ENCODE measurements at regions not wholly inside any gene's neighbourhood (a gene's known extent, or its start where the extent isn't known, plus 50 kb on each side); places are given as distances from the start of the nearest gene placed in this dataset.

- CTCF ChIA-PET: no interaction called here
- no peak for DNase-seq
- H3K27me3 Mint-ChIP-seq: no peaks in the 10 kb centered on the region
Observed at GRCh38 chr2:238694922-238695321, 153.0 kb upstream of the TWIST2 start.

GRCh38 chr2:238695538-238695937 lies 152.3 kb upstream of the TWIST2 start:
- Histone ChIP-seq H3K4me3 (ENCODE audit: control extremely low read depth in 1 of 5, extremely low read depth in 1 of 5, insufficient read depth in 1 of 5, low read depth in 2 of 5, low read length in 4 of 5) (no peak overlapping the region), H3K79me2 (ENCODE audit: control insufficient read depth, insufficient read depth, low read length) (no peaks in the 10 kb centered on the region), H3K9me3 (ENCODE audit: control extremely low read depth in 1 of 3, control insufficient read depth in 2 of 3, insufficient read depth in 1 of 3, low read length in 2 of 3) (no peaks in the 10 kb centered on the region), H3K4me1 (ENCODE audit: control insufficient read depth in 2 of 2, insufficient read depth in 2 of 2, low read length in 2 of 2) (no peaks in the 10 kb centered on the region), H4K20me1 (ENCODE audit: control insufficient read depth, insufficient read depth, low read length, poor library complexity, severe bottlenecking) (no peaks in the 10 kb centered on the region), H3K9ac (ENCODE audit: low read length) (no peak overlapping the region), H3K27me3 (replicated peaks in 1 of 4; ENCODE audit: control extremely low read depth in 1 of 4, control insufficient read depth in 3 of 4, insufficient read depth in 4 of 4, low read length in 3 of 4) (no peaks in the 10 kb centered on the region), H2AFZ (ENCODE audit: insufficient read depth, low read depth, low read length, poor library complexity, severe bottlenecking) (no peak overlapping the region), H3K36me3 (replicated peaks in 1 of 2; ENCODE audit: control extremely low read depth in 1 of 2, control insufficient read depth in 1 of 2, extremely low read depth in 1 of 2, insufficient read depth in 2 of 2, low read length in 1 of 2) (no peaks in the 10 kb centered on the region), H3K4me2 (replicated peaks; ENCODE audit: low read depth, low read length, poor library complexity, severe bottlenecking) (no peak overlapping the region), H3K27ac (ENCODE audit: low read length in 2 of 2) (no peak overlapping the region)
- ChIA-PET CTCF (no interaction called here), POLR2A (no interaction called here)
- Mint-ChIP-seq H3K27ac (no peak overlapping the region), H3K4me3 (no peak overlapping the region), H3K4me1 (no peaks in the 10 kb centered on the region), H3K27me3 (no peaks in the 10 kb centered on the region), H3K9me3 (ENCODE audit: insufficient read depth) (no peaks in the 10 kb centered on the region)
- ATAC-seq (ENCODE audit: low read depth) (no peak), DNase-seq (no peak)
- TF ChIP-seq EZH2 (IDR thresholded peaks at IDR 0.05; ENCODE audit: borderline replicate concordance, insufficient read depth, low read depth, low read length, poor library complexity, severe bottlenecking) (no peak), CTCF (IDR thresholded peaks at IDR 0.05) (no peak)
- intact Hi-C loops (cut with micrococcal nuclease): no loop called here
- 100% methylated on average over 2 of the region's 4 CpGs for WGBS (ENCODE audit: insufficient coverage)

More at GRCh38 chr2:238694922-238695321, 153.0 kb upstream of the TWIST2 start:
- H3K4me3 Mint-ChIP-seq: no peak overlapping the region
- Histone ChIP-seq H4K20me1 (ENCODE audit: control insufficient read depth, insufficient read depth, low read length, poor library complexity, severe bottlenecking) (no peaks in the 10 kb centered on the region), H3K4me1 (ENCODE audit: control insufficient read depth in 2 of 2, insufficient read depth in 2 of 2, low read length in 2 of 2) (no peaks in the 10 kb centered on the region), H3K9me3 (ENCODE audit: control extremely low read depth in 1 of 3, control insufficient read depth in 2 of 3, insufficient read depth in 1 of 3, low read length in 2 of 3) (no peaks in the 10 kb centered on the region), H3K27me3 (replicated peaks in 1 of 4; ENCODE audit: control extremely low read depth in 1 of 4, control insufficient read depth in 3 of 4, insufficient read depth in 4 of 4, low read length in 3 of 4) (no peaks in the 10 kb centered on the region), H3K36me3 (replicated peaks in 1 of 2; ENCODE audit: control extremely low read depth in 1 of 2, control insufficient read depth in 1 of 2, extremely low read depth in 1 of 2, insufficient read depth in 2 of 2, low read length in 1 of 2) (no peaks in the 10 kb centered on the region), H3K27ac (ENCODE audit: low read length in 2 of 2) (no peak overlapping the region), H3K4me2 (replicated peaks; ENCODE audit: low read depth, low read length, poor library complexity, severe bottlenecking) (no peak overlapping the region), H3K79me2 (ENCODE audit: control insufficient read depth, insufficient read depth, low read length) (no peaks in the 10 kb centered on the region), H3K9ac (ENCODE audit: low read length) (no peak overlapping the region), H2AFZ (ENCODE audit: insufficient read depth, low read depth, low read length, poor library complexity, severe bottlenecking) (no peak overlapping the region), H3K4me3 (ENCODE audit: control extremely low read depth in 1 of 5, extremely low read depth in 1 of 5, insufficient read depth in 1 of 5, low read depth in 2 of 5, low read length in 4 of 5) (no peak overlapping the region)
- H3K27ac Mint-ChIP-seq: no peak overlapping the region
- no peaks in the 10 kb centered on the region for H3K9me3 Mint-ChIP-seq (ENCODE audit: insufficient read depth)
- 70% methylated on average over 2 of the region's 6 CpGs for WGBS (ENCODE audit: insufficient coverage)
- H3K4me1 Mint-ChIP-seq: no peaks in the 10 kb centered on the region
- ATAC-seq (ENCODE audit: low read depth): no peak
- intact Hi-C loops (cut with micrococcal nuclease): no loop called here
- TF ChIP-seq CTCF (IDR thresholded peaks at IDR 0.05) (no peak), EZH2 (IDR thresholded peaks at IDR 0.05; ENCODE audit: borderline replicate concordance, insufficient read depth, low read depth, low read length, poor library complexity, severe bottlenecking) (no peak)
- POLR2A ChIA-PET: no interaction called here

All from B cell (primary cell).